SU-DHL-6 (cell line): ENCODE measurements at regions not wholly inside any gene's neighbourhood (a gene's known extent, or its start where the extent isn't known, plus 50 kb on each side); places are given as distances from the start of the nearest gene placed in this dataset.

ENCODE experiments used
- H2AFZ ChIP-seq: fragments of 200-600 bp; sonication (generic); 2 replicates; pipeline ENCODE4 v1.6.1; 2014; ENCODE audit warnings: low read depth, mild to moderate bottlenecking, moderate library complexity, mixed read lengths, antibody characterized with exemption, low read length; ENCODE audit not compliant: severe bottlenecking
- H3F3A ChIP-seq: fragments of 200-600 bp; shearing (Covaris generic); 2 replicates; pipeline ENCODE4 v1.6.0; 2016; ENCODE audit warnings: antibody characterized with exemption, mild to moderate bottlenecking; ENCODE audit not compliant: insufficient read depth
- H3K27ac ChIP-seq: fragments of 200-600 bp; sonication (generic); 2 replicates; pipeline ENCODE4 v1.5.1; 2016; ENCODE audit warnings: low read depth, mild to moderate bottlenecking, low read length, moderate library complexity, mixed read lengths
- H3K27me3 ChIP-seq: fragments of 200-600 bp; sonication (generic), shearing (Covaris generic); 2 replicates; pipeline ENCODE4 v1.6.0; 2014; ENCODE audit warnings: mild to moderate bottlenecking, low read length
- H3K36me3 ChIP-seq: fragments of 200-600 bp; sonication (generic); 2 replicates; pipeline ENCODE4 v1.6.1; 2014; ENCODE audit warnings: mild to moderate bottlenecking, low read length, mixed read lengths
- H3K4me2 ChIP-seq: fragments of 300-600, 200-600 bp; shearing (Covaris generic), sonication (generic); 2 replicates; pipeline ENCODE4 v1.6.0; 2014; ENCODE audit warnings: low read length, low read depth, mild to moderate bottlenecking; ENCODE audit not compliant: poor library complexity, severe bottlenecking
- H3K4me3 ChIP-seq: fragments of 200-600 bp; sonication (generic); 2 replicates; pipeline ENCODE4 v1.5.1; 2014; ENCODE audit warnings: antibody characterized with exemption, low read length, mild to moderate bottlenecking, mixed read lengths; ENCODE audit not compliant: insufficient read depth, poor library complexity, severe bottlenecking
- H3K79me2 ChIP-seq: fragments of 200-600 bp; sonication (generic); 2 replicates; pipeline ENCODE4 v1.6.1; 2014; ENCODE audit warnings: mild to moderate bottlenecking, low read length, moderate library complexity; ENCODE audit not compliant: insufficient read depth
- H3K9ac ChIP-seq: fragments of 200-600 bp; sonication (generic); 2 replicates; pipeline ENCODE4 v1.7.0; 2014; ENCODE audit warnings: mild to moderate bottlenecking, low read length
- H3K9me2 ChIP-seq: fragments of 200-600 bp; sonication (generic); replicated peaks from 2 replicates; pipeline ENCODE4 v1.6.1; 2014; ENCODE audit warnings: low read length; ENCODE audit not compliant: insufficient read depth
- H3K9me3 ChIP-seq: fragments of 200-600 bp; sonication (generic); 2 replicates; pipeline ENCODE4 v1.6.1; 2014; ENCODE audit warnings: low read length, mixed read lengths; ENCODE audit not compliant: insufficient read depth
- H4K20me1 ChIP-seq: fragments of 200-600 bp; sonication (generic); 2 replicates; pipeline ENCODE4 v1.6.1; 2014; ENCODE audit warnings: low read depth, mild to moderate bottlenecking, antibody characterized with exemption, low read length, moderate library complexity, mixed read lengths
- EZH2phosphoT487 ChIP-seq: fragments of 200-600 bp; sonication (generic), shearing (Covaris generic); conservative IDR thresholded peaks from 2 replicates; pipeline ENCODE4 v1.6.1; 2018; ENCODE audit warnings: mild to moderate bottlenecking, antibody characterized with exemption, low read length, moderate library complexity, mixed read lengths
- TF ChIP-seq, protein P1 (sequence below): fragments of 200-600 bp; sonication (generic); IDR thresholded peaks from one replicate; pipeline ENCODE4 v1.5.1; 2017; ENCODE audit warnings: antibody characterized with exemption, mild to moderate bottlenecking, low read length, moderate library complexity; ENCODE audit not compliant: insufficient read depth, poor library complexity, severe bottlenecking

DNA sequence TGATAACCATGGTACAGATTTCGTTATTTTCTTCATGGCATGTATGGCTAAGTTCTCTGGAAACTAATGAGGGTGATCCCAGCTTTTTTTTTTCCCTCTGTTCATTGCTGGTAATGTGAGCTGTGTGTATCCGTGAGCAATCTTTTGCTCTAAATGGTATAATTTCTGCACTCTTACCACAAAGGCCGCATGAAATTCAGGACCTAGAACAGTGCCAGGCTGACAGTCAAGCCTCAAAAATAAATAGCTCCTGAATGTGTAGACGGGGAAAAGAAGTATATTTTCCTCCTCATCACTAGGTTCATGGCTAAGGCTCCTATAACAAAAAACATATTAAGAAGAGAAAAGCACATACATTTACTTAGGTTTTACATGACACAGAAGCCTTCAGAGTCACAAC, 140.2 kb upstream of the RMST start:
- Histone ChIP-seq H3K79me2 (no peaks in the 10 kb centered on the region), H3K4me2 (no peak overlapping the region), H3K9me3 (no peaks in the 10 kb centered on the region), H4K20me1 (no peaks in the 10 kb centered on the region), H2AFZ (no peak overlapping the region), H3K27ac (no peak overlapping the region), H3K9ac (no peak overlapping the region), H3K4me3 (no peak overlapping the region), H3F3A (no peaks in the 10 kb centered on the region), H3K9me2 (no peaks in the 10 kb centered on the region), H3K36me3 (no peaks in the 10 kb centered on the region), H3K27me3 (no peaks in the 10 kb centered on the region)
- no peak for TF ChIP-seq EZH2phosphoT487
- TF ChIP-seq, protein P1, sequence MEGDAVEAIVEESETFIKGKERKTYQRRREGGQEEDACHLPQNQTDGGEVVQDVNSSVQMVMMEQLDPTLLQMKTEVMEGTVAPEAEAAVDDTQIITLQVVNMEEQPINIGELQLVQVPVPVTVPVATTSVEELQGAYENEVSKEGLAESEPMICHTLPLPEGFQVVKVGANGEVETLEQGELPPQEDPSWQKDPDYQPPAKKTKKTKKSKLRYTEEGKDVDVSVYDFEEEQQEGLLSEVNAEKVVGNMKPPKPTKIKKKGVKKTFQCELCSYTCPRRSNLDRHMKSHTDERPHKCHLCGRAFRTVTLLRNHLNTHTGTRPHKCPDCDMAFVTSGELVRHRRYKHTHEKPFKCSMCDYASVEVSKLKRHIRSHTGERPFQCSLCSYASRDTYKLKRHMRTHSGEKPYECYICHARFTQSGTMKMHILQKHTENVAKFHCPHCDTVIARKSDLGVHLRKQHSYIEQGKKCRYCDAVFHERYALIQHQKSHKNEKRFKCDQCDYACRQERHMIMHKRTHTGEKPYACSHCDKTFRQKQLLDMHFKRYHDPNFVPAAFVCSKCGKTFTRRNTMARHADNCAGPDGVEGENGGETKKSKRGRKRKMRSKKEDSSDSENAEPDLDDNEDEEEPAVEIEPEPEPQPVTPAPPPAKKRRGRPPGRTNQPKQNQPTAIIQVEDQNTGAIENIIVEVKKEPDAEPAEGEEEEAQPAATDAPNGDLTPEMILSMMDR, result no peak

DNA sequence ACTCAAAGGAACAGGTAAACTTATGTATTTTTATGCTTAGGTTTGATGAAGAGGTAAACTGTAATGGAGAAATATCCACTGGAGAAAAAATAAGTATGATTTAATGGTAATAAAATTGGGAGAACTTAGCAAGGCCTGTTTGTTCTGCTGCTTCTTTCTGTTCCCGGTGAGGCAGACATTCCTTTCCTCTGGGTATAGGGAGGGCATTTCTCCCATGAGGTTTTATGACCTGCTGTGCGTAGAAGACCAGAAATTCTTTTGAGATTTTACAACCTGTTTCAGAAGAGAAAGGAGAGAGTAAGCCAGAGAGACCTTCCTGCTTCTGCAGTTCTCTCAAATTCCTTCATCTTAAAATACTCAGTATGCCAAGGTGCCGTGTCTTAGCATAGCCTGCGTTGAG, 139.4 kb upstream of the RMST start:
- Histone ChIP-seq H3K4me3 (no peak overlapping the region), H4K20me1 (no peaks in the 10 kb centered on the region), H3K9ac (no peak overlapping the region), H3K9me2 (no peaks in the 10 kb centered on the region), H3K36me3 (no peaks in the 10 kb centered on the region), H3K4me2 (no peak overlapping the region), H3K27ac (no peak overlapping the region), H3K9me3 (no peaks in the 10 kb centered on the region), H2AFZ (no peak overlapping the region), H3K79me2 (no peaks in the 10 kb centered on the region), H3F3A (no peaks in the 10 kb centered on the region), H3K27me3 (no peaks in the 10 kb centered on the region)
- TF ChIP-seq, protein P1, result no peak
- no peak for TF ChIP-seq EZH2phosphoT487

DNA sequence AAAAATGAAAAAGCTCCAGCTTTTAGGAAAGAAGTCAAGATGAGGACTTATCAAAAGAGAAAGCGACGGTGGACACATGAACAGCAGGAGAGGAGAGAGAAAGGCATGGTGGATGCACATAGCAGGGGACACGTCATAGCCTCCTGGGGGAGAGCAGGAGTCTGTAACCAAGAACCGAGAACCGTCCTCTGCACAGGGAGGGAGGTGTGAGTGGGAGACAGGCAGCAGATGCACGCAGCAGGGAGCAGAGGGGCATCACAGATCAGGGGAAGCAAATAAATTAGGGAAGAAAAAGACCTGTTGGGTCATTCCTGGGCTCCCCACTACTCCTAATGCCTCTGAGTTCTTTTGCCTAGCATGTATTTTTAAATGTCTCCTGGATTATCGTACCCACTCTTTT, 138.1 kb upstream of the RMST start:
- Histone ChIP-seq H3F3A (no peaks in the 10 kb centered on the region), H3K79me2 (no peaks in the 10 kb centered on the region), H3K36me3 (no peaks in the 10 kb centered on the region), H3K27ac (no peak overlapping the region), H3K27me3 (no peaks in the 10 kb centered on the region), H3K4me2 (no peak overlapping the region), H3K4me3 (no peak overlapping the region), H3K9me3 (no peaks in the 10 kb centered on the region), H3K9me2 (no peaks in the 10 kb centered on the region), H4K20me1 (no peaks in the 10 kb centered on the region), H2AFZ (no peak overlapping the region), H3K9ac (no peak overlapping the region)
- TF ChIP-seq, protein P1, result no peak
- TF ChIP-seq EZH2phosphoT487, result no peak
